DMS53 treated with DMSO at 0.1 percent for 48 hours (cell line): ENCODE measurements at regions not wholly inside any gene's neighbourhood (a gene's known extent, or its start where the extent isn't known, plus 50 kb on each side); places are given as distances from the start of the nearest gene placed in this dataset.

Source experiments
- DNase-seq: peaks from one replicate; lab custom pipeline; 2025; ENCODE audit not compliant: unreplicated experiment; lab: John Stamatoyannopoulos, UW

GRCh38 chr12:45623221-45623620 lies 106.3 kb upstream of the ARID2 start:
- DNase-seq = no peak

- DNase-seq = no peak
These were observed 105.6 kb upstream of the ARID2 start for GRCh38 chr12:45623940-45624339.

- no peak for DNase-seq
These were observed 102.5 kb upstream of the ARID2 start for GRCh38 chr12:45626965-45627364.

- DNase-seq = no peak
These were observed 102.0 kb upstream of the ARID2 start for GRCh38 chr12:45627407-45628069.

- DNase-seq = no peak
These were observed 100.2 kb upstream of the ARID2 start for GRCh38 chr12:45629292-45629691.

GRCh38 chr12:45633733-45634132 lies 95.8 kb upstream of the ARID2 start:
- DNase-seq = no peak

GRCh38 chr12:45634273-45634917 lies 95.1 kb upstream of the ARID2 start:
- DNase-seq = no peak

- no peak for DNase-seq
These were observed 92.3 kb upstream of the ARID2 start for GRCh38 chr12:45637242-45637641.

GRCh38 chr12:45637706-45638105 lies 91.8 kb upstream of the ARID2 start:
- no peak for DNase-seq

GRCh38 chr12:45638386-45638785 lies 91.1 kb upstream of the ARID2 start:
- DNase-seq = no peak

- DNase-seq = no peak
These were observed 85.0 kb upstream of the ARID2 start for GRCh38 chr12:45644541-45644940.

GRCh38 chr12:45646851-45647581 lies 82.5 kb upstream of the ARID2 start:
- DNase-seq = no peak

GRCh38 chr12:45648070-45648469 lies 81.4 kb upstream of the ARID2 start:
- peak; percentile 68 for DNase-seq

GRCh38 chr12:45651029-45651428 lies 78.5 kb upstream of the ARID2 start:
- no peak for DNase-seq

- DNase-seq = no peak
These were observed 75.4 kb upstream of the ARID2 start for GRCh38 chr12:45654002-45654665.

- DNase-seq = peak; percentile 56
These were observed 74.3 kb upstream of the ARID2 start for GRCh38 chr12:45655186-45655585.

GRCh38 chr12:45655743-45656142 lies 73.8 kb upstream of the ARID2 start:
- DNase-seq = no peak

- no peak for DNase-seq
These were observed 71.5 kb upstream of the ARID2 start for GRCh38 chr12:45658020-45658419.

GRCh38 chr12:45660330-45660729 lies 69.2 kb upstream of the ARID2 start:
- peak; percentile 53 for DNase-seq

GRCh38 chr12:45663455-45663854 lies 66.1 kb upstream of the ARID2 start:
- no peak for DNase-seq

- DNase-seq = no peak
These were observed 63.6 kb upstream of the ARID2 start for GRCh38 chr12:45665941-45666340.

GRCh38 chr12:45666396-45666795 lies 63.1 kb upstream of the ARID2 start:
- DNase-seq = no peak
